ENCODE measurements at regions not wholly inside any gene's neighbourhood (a gene's known extent, or its start where the extent isn't known, plus 50 kb on each side); places are given as distances from the start of the nearest gene placed in this dataset.

DNA sequence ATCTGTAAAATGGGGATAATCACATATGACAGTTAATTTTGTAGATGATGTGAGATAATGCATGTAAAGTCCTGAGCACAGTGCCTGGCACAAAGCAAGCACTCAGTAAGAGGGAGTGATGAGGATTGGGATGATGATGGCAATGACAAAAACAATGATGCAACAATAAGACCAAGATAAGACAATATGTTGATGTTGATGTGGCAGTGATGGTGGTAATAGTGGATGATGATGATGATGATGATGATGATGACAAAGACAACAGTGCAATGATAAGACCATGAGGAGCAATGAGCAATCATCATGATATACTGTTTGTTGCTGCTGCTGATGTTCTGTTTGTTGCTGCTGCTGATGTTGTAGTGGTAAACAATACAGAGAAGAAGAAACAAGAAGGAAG lies 344.1 kb downstream of the NPIPA8 start:
- TF ChIP-seq, protein P1, sequence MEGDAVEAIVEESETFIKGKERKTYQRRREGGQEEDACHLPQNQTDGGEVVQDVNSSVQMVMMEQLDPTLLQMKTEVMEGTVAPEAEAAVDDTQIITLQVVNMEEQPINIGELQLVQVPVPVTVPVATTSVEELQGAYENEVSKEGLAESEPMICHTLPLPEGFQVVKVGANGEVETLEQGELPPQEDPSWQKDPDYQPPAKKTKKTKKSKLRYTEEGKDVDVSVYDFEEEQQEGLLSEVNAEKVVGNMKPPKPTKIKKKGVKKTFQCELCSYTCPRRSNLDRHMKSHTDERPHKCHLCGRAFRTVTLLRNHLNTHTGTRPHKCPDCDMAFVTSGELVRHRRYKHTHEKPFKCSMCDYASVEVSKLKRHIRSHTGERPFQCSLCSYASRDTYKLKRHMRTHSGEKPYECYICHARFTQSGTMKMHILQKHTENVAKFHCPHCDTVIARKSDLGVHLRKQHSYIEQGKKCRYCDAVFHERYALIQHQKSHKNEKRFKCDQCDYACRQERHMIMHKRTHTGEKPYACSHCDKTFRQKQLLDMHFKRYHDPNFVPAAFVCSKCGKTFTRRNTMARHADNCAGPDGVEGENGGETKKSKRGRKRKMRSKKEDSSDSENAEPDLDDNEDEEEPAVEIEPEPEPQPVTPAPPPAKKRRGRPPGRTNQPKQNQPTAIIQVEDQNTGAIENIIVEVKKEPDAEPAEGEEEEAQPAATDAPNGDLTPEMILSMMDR (IDR thresholded peaks at IDR 0.05; ENCODE audit: borderline replicate concordance, control extremely low read depth, extremely low read depth, insufficient read depth, missing control alignments): no peak
- in situ Hi-C loops (cut with MboI; ENCODE audit: low sequenced_read_pairs, unreplicated experiment): no loop called here
- DNase-seq (ENCODE audit: low spot score): no peak

DNA sequence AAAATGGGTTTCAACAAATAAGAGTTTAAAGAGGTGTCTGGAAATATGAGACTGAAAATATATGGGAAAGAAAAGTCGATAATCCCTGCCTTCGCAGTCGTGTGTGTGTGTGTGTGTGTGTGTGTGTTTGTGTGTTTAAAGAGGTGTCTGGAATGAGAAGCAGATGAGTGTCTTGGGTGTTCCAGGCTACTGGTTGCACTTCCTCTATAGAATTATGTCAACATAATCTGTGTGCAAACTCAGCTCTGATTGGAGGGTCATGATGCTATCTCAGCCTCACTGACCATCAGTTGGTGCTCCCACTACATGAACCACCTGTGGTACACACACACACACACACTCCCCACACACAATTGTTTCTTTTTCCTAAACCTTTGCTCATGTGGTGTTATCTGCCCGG lies 347.3 kb downstream of the NPIPA8 start:
- TF ChIP-seq, protein P1 (IDR thresholded peaks at IDR 0.05; ENCODE audit: borderline replicate concordance, control extremely low read depth, extremely low read depth, insufficient read depth, missing control alignments): no peak
- no peak for DNase-seq (ENCODE audit: low spot score)
- in situ Hi-C loops (cut with MboI; ENCODE audit: low sequenced_read_pairs, unreplicated experiment): no loop called here

DNA sequence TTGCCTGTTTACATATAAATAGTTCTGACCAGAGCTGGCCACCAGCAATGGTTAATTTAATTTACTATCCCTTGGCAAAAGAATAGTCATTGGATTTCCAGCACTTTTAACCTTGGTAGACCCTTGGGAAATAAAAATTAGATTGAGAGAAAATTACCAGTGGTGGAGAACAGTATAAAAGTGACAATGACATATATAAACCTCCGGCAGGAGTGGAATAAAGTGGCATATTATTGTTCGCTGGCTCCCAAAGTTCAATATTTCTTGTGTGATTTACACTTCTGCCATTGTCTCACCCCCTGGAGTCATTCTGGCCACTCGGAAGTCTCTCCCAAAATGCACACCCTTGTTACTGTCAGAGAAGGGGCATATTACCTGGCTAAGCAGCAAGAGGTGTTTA lies 347.7 kb downstream of the NPIPA8 start:
- DNase-seq (ENCODE audit: low spot score): no peak
- TF ChIP-seq, protein P1 (IDR thresholded peaks at IDR 0.05; ENCODE audit: borderline replicate concordance, control extremely low read depth, extremely low read depth, insufficient read depth, missing control alignments): no peak
- in situ Hi-C loops (cut with MboI; ENCODE audit: low sequenced_read_pairs, unreplicated experiment): no loop called here

DNA sequence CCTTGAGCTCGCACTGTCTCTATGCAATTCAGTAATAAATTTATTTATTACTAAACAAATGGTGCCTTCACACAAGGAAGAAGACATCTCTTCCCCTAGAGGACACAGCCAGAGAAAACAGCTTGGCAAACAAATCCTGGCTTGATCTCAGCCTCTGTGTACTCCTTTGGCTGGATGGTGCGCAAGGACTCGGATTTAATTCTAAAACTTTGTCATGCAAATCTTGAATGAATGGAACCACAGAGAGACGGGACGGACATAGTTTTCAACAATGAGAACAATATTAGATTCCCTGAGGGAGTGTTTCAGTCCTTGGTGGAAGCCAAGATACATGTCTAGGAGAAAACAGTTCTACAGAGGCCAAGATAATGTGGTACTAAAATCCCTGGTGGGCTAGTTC lies 349.5 kb downstream of the NPIPA8 start:
- TF ChIP-seq, protein P1 (IDR thresholded peaks at IDR 0.05; ENCODE audit: borderline replicate concordance, control extremely low read depth, extremely low read depth, insufficient read depth, missing control alignments): no peak
- in situ Hi-C loops (cut with MboI; ENCODE audit: low sequenced_read_pairs, unreplicated experiment): no loop called here

DNA sequence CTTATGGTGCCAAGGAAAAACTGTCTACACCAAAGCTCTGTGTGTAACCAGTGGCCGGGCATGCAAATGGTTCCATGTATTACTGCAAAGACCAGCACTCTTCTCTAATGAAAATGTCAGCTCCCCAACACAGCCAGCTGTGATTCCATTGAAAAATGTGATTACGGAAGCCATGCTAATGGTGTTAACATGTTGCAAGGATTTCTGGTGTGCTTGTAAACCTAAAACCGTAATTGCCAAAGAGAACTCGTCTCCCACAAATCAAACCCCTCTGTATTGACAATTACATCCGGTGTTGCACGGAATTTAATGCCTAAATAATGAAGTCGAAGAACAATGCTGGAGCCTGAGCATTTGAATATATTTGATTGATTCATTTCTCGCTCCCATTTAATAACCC lies 351.7 kb downstream of the NPIPA8 start:
- TF ChIP-seq, protein P1 (IDR thresholded peaks at IDR 0.05; ENCODE audit: borderline replicate concordance, control extremely low read depth, extremely low read depth, insufficient read depth, missing control alignments): no peak
- DNase-seq (ENCODE audit: low spot score): no peak
- in situ Hi-C loops (cut with MboI; ENCODE audit: low sequenced_read_pairs, unreplicated experiment): no loop called here

More for the DNA sequence above, 349.5 kb downstream of the NPIPA8 start:
- DNase-seq (ENCODE audit: low spot score): no peak

DNA sequence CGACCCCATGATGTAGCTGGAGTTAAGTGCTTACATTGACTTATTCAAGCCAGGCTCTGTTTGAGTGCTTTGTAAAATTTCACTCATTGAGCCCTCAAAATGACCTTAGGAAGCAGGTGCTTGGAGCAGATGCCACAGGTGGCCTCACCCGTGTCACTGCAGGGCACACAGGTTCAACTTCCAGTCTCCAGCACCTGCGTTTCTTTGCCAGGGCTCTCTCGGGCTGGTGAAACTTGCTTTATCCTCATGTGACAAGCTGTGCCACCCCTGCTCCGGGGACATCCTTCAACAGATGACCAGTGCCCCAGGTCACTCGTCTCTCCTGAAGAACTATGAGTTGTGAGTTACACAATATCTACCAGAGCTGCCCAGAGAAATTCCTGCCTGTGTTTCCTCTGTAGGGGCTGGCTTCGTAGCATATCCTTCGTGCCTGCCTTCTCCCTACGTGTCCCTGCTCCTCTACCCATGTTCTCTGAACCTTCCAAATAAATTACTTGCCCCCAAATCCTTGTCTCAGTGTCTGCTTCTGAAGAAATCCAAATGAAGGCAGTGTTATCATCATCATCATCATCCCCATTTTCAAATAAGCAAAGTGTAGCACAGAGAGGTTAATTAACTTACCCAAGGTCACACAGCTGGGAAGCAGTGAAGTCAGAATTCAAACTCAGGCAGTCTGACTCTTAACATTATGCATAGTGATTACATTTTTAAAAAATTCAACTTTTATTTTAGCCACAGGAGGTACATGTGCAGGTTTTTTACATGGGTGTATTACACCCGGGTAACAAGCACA lies 352.5 kb downstream of the NPIPA8 start:
- DNase-seq (ENCODE audit: low spot score): no peak
- in situ Hi-C loops (cut with MboI; ENCODE audit: low sequenced_read_pairs, unreplicated experiment): no loop called here

More for the DNA sequence above, 352.5 kb downstream of the NPIPA8 start:
- TF ChIP-seq, protein P1 (IDR thresholded peaks at IDR 0.05; ENCODE audit: borderline replicate concordance, control extremely low read depth, extremely low read depth, insufficient read depth, missing control alignments): no peak

All from GM13976 (cell line).